ENCODE measurements at regions not wholly inside any gene's neighbourhood (a gene's known extent, or its start where the extent isn't known, plus 50 kb on each side); places are given as distances from the start of the nearest gene placed in this dataset.

DNA sequence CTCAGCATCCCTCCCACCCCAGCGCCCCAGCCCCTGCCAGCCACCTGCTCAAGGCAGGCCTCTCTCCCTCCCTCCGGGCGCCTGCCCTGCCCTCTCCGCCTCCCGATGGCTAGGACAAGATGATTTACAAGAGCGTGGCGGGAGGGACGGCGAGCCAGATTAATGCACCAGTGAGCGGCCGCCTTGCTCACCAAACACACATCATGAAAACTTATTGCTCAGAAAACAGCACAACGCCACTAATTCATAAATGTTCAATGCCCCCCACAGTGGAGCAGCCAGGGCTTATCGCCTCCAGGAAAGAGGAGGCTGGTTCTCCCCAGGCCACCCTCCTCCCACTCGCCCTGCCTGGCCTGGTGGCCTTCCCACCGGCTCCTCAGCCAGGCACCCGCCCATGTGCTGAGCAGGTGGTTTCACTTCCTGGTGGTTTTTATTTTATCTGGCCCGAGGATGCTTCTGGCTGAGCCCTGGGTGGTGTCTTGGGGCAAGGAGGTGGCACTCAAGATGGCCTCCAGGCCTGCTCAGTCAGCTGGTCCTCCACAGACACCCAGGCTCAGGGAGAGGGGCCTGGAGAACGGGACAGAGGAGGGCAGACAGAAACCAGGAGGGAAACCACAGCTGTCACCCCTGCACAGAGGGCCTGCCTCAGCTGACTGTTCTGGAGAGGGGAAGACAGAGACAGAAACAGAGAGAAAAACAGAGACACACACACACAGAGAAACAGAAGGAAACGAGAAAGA, 284.9 kb downstream of the UACA start:
- DNase-seq (ENCODE audit: extremely low spot score), result peak; percentile 73
- CTCF ChIA-PET, result interaction anchor here (2.9 to 19.8 kb wide), 2 partner anchors 10 to 13 kb away, joined by 13 to 285 read pairs; no protein-coding TSS in a partner anchor
- TF ChIP-seq, protein P1, sequence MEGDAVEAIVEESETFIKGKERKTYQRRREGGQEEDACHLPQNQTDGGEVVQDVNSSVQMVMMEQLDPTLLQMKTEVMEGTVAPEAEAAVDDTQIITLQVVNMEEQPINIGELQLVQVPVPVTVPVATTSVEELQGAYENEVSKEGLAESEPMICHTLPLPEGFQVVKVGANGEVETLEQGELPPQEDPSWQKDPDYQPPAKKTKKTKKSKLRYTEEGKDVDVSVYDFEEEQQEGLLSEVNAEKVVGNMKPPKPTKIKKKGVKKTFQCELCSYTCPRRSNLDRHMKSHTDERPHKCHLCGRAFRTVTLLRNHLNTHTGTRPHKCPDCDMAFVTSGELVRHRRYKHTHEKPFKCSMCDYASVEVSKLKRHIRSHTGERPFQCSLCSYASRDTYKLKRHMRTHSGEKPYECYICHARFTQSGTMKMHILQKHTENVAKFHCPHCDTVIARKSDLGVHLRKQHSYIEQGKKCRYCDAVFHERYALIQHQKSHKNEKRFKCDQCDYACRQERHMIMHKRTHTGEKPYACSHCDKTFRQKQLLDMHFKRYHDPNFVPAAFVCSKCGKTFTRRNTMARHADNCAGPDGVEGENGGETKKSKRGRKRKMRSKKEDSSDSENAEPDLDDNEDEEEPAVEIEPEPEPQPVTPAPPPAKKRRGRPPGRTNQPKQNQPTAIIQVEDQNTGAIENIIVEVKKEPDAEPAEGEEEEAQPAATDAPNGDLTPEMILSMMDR (IDR thresholded peaks at IDR 0.05; ENCODE audit: control extremely low read depth, extremely low read depth, low read depth, missing control alignments), result no peak
- POLR2A ChIA-PET, result no interaction called here

DNA sequence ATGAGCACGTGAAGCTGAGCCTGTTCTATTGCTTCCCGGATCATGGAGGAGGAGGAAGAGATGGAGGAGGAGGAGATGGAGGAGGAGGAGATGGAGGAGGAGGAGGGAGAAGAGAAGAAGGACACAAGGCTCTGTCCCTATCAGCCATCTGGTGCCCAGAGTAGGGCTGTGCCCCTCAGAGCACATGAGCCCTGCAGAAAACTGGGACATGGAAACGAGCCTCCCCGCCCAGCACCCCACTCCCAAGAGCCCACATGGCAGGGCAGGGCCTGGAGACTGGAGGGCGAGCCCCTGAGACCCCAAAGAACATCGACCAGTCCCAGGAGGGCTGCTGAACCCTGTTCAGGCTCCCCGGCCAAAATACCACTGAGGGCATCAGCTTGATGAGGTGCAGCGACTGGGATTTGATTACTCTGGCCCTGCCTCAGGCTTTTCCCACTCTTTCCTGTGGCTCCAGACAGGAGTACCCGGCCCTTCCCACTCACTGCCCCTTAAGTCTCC, 285.6 kb downstream of the UACA start:
- POLR2A ChIA-PET, result no interaction called here
- CTCF ChIA-PET, result interaction anchor here (19.8 kb wide), 1 partner anchor 12 kb away, joined by 285 read pairs; no protein-coding TSS in a partner anchor
- TF ChIP-seq, protein P1 (IDR thresholded peaks at IDR 0.05; ENCODE audit: control extremely low read depth, extremely low read depth, low read depth, missing control alignments), result no peak
- no peak for DNase-seq (ENCODE audit: extremely low spot score)

DNA sequence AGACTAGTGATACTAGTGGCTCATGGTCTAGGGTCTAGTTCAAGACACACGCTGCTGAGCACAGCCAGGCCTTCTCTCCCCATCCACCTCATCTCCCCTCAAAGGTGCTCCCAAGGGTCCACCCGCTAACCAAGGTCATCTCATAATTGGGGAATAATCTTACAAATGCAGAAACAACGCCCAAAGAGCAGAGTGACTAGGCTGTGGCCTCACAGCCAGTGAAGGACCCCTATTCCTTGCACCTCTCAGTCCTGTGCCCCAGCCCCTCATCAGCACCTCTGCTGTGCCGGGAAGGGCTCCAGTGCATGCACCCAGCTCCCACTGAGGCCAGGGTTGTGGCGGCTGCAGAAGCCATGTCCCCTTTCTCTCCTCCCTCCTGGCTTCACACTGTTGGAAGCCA, 286.9 kb downstream of the UACA start:
- TF ChIP-seq, protein P1 (IDR thresholded peaks at IDR 0.05; ENCODE audit: control extremely low read depth, extremely low read depth, low read depth, missing control alignments), result no peak
- CTCF ChIA-PET, result interaction anchor here (1.0 to 19.8 kb wide), 4 partner anchors 11 to 1014 kb away, joined by 3 to 285 read pairs (median 12); no protein-coding TSS in a partner anchor
- POLR2A ChIA-PET, result no interaction called here
- DNase-seq (ENCODE audit: extremely low spot score), result no peak

GRCh38 chr15:70475921-70476320, 287.4 kb downstream of the UACA start:
- ChIA-PET POLR2A (no interaction called here), CTCF (interaction anchor here (1.7 to 19.8 kb wide), 4 partner anchors 10 to 19 kb away, joined by 5 to 285 read pairs (median 12); no protein-coding TSS in a partner anchor)
- DNase-seq (ENCODE audit: extremely low spot score), result no peak
- TF ChIP-seq, protein P1 (IDR thresholded peaks at IDR 0.05; ENCODE audit: control extremely low read depth, extremely low read depth, low read depth, missing control alignments), result no peak

DNA sequence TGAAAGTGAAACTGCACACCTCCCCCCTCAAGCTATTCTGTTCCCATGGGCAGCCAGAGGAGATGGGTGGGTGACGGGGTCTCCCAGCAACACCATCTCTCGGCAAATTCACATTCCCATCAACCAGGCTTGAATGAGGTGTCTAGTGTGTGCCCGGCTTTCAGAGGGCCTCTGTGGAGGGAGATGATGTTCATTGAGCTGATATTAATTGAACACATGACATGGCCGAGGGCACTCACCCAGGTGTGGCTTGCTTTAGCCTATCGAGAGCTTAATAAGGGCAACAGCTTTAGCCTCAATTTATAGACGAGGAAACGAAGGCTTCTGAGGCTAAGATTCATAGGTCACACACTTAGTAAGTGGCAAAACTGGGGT, 288.0 kb downstream of the UACA start:
- ChIA-PET CTCF (interaction anchor here (1.7 to 19.8 kb wide), 4 partner anchors 10 to 19 kb away, joined by 5 to 285 read pairs (median 12); no protein-coding TSS in a partner anchor), POLR2A (no interaction called here)
- DNase-seq (ENCODE audit: extremely low spot score), result no peak
- TF ChIP-seq, protein P1 (IDR thresholded peaks at IDR 0.05; ENCODE audit: control extremely low read depth, extremely low read depth, low read depth, missing control alignments), result no peak

- DNase-seq (ENCODE audit: extremely low spot score), result no peak
- POLR2A ChIA-PET, result no interaction called here
- CTCF ChIA-PET, result interaction anchor here (1.7 to 19.8 kb wide), 5 partner anchors 9 to 18 kb away, joined by 5 to 285 read pairs (median 6); no protein-coding TSS in a partner anchor
- TF ChIP-seq, protein P1 (IDR thresholded peaks at IDR 0.05; ENCODE audit: control extremely low read depth, extremely low read depth, low read depth, missing control alignments), result no peak
Observed at GRCh38 chr15:70474471-70475406, 288.6 kb downstream of the UACA start.

Data from GM10248 (cell line).